NCI-H446 (cell line): ENCODE measurements at regions not wholly inside any gene's neighbourhood (a gene's known extent, or its start where the extent isn't known, plus 50 kb on each side); places are given as distances from the start of the nearest gene placed in this dataset.

Experiments used
- DNase-seq, 2 experiments: peaks; one replicate each; lab custom pipeline; 2025; lab: John Stamatoyannopoulos, UW

DNA sequence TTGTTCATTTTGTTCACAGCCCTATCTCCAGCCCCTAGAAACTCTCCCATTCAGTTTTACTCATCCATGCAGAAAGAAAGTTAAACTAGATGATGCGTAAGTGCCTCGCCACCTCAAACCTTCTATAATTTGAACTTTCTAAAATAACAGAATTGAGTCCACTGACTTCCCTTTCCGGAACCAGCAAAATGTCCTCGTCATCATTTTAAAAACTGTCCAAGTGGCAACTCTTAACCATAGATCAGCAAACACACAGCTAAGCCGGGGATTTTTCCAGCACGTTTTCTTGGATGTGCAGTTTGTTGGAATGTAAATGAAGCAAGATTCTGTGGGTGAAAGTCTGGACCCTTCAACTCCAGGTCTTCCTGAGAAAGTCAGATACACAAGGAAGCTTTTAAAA, 369.7 kb upstream of the ERCC4 start:
- DNase-seq, result no peak

DNA sequence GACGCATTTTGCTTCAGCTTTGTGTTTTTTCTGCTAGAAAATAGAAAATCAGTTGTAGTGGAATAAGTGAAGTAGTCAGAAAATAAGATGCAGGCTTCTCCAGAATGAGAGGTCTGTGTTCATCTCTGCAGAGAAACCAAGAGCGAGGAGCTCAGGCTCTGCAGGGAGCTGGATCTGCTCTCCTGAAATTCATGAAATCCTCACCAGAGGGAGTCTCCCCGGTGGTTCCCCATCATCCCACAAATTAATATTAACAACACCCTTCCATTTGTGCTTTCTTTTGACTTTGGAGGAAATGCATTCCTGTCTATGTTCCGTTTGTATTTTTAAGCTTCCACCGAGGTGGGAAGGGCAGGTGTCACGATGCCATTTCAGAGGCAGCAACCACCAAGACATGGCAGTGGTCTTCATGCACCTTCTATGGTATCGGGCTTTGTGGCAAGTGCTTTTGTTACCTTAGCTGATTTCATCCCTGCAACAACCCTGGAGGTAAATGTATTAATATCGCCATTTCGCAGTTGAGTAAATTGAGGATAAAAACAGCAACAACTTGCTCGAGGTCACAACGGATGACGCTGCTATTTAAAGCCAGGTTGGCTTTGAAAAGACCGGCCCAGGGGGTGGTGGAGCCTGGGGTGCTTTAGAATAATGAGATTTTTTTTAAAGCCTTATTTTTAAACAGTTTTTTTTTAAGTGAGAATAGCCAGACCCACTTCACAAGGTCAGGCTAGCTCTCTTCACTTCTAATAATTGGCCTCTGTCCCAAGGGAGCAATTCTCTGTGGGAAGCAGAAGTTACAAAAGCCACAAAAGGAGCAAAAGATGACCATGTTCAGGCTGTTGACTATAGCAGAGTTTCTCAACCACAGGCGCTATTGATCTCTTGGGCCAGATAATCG, 367.6 kb upstream of the ERCC4 start:
- no peak for DNase-seq

DNA sequence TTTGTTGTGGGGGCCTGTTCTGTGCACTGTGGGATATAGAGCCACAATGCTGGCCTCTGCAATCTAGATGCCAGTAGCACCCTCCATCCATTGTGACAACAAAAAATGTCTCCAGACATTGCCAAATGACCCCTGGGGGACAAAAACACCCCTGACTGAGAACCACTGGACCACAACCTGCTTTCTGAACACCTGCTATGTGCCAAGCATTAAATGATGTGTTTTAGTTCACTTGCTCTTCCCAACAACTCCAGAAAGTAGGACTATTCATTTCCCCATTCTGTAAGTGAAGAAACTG, 367.0 kb upstream of the ERCC4 start:
- no peak for DNase-seq

DNA sequence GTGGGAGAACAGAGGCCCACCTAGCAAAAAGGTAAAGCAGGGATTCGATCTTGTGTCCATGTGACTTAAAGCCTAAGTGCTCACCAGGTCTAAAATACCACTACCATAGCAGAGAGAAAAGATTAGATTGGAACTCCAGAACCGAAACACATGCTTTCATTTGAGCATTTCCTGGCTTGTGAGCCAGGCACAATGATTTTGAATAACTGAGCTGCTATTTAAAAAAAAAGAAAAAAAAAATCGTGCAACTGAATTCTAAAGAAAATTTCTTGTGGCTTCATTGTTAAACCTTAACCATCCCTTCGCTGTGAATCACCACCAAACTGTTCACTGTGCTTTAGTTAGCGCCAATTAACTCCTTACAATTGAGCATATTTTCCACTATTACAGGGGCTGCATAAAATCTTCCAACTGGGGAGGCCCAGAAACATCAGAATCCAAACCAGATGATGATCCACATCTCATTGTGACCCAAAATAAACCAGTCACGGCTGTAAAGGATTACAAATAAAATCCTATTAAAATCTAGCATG, 366.4 kb upstream of the ERCC4 start:
- DNase-seq, result no peak

DNA sequence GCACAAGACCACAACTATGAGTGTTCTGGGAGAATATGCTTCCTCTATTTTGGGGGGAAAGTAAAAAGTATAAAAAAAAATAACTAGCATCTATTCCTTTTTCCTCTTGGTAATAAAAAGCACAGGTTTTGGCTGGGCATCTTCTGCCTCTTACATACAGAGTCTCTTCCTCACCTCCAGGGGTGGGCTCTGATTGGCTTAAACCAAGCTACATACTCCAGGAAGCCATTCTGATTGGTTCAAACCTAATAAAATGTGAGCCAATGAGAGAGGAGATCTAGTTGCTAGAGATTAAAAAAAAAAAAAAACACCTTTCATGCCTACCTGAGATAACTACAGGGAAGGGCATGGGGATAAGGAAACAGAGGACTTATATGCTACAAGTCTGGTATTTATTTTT, 365.9 kb upstream of the ERCC4 start:
- DNase-seq, result no peak

DNA sequence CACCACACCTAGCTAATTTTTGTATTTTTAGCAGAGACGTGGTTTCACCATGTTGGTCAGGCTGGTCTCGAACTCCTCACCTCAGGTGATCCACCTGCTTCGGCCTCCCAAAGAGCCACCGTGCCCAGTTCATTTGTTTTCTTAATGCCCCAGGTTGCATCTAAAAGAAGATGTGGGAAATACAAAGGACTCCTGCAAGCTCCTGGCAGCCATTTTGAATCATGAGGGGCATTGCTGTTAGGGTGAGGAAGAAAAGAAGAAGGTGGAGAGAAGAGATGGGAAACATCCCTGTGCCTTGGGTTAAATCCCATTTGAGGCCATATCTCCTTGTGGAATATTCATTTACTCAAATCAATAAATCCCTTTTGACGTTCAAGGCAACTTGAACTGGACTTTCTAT, 365.3 kb upstream of the ERCC4 start:
- DNase-seq, result no peak

DNA sequence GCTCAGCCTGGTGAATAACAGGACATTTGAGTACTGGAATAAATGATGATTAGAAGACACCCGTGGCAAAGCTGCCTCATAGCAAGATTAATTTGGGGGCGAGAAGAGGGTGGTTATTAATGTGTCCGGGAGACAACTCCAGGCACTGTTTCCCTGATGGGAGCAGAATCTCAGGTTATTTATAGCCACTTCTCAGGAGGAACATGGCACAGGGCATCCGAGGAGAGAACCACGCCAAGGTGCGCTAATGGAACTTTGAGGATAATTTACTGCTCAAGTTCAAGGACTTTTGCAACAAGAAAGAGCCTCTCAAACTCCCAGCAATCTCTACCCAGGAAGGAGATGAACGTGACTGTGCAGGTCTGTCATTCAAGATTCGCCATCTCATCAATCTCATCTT, 362.5 kb upstream of the ERCC4 start:
- DNase-seq, result no peak

DNA sequence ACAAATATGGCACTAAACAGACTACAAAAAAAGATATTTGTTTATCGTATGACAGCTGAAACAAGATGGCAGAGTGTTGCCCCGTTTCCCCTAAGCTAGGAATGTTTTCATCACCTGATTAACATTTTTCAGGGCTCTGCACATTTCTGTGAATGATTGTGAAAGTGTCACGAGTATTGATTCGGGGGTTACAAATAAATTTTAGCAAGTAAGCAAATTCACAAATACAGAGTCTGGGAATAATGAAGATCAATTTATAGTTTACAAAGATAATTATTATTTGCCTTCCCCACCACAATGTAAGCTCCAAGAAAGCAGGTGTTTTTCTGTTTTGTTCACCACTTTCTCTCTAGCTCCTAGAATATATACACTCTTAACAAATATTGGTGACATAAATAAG, 361.2 kb upstream of the ERCC4 start:
- DNase-seq, result no peak

DNA sequence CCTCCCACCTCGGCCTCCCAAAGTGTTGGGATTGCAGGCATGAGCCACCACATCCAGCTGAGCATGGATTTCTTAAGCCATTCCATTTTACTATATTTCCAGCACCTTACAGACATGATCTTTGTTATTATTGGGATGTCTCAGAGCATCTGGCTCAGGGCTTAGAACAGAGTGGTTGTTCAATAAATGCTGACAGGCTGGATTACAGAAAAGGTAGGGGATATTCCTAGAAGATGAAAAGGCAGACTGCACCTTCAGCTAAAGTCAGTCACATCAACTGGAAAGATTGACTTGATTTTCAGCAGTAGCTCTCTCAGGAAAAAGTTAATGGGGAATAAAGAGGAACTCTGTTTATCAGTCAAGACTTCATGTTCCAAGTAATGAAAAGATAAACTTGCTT, 360.3 kb upstream of the ERCC4 start:
- no peak for DNase-seq

DNA sequence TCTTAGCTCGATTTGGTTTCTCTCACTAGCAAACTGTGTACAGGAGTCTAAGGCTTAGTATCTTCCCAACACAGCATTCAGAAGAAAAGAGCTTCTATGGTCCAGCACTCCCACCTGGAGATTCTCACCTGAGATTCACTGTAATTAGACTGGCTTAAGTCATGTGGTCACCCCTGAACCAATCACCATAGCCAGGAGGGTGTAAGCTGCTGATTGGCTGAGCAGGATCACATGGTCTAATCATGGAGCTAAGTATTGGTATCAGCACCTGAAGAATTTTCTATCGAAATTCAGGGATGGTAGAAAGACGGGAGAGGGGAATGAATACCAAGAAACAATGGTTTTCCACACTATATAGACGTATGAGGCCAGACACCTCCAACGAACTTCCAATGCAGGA, 359.8 kb upstream of the ERCC4 start:
- DNase-seq, result no peak

DNA sequence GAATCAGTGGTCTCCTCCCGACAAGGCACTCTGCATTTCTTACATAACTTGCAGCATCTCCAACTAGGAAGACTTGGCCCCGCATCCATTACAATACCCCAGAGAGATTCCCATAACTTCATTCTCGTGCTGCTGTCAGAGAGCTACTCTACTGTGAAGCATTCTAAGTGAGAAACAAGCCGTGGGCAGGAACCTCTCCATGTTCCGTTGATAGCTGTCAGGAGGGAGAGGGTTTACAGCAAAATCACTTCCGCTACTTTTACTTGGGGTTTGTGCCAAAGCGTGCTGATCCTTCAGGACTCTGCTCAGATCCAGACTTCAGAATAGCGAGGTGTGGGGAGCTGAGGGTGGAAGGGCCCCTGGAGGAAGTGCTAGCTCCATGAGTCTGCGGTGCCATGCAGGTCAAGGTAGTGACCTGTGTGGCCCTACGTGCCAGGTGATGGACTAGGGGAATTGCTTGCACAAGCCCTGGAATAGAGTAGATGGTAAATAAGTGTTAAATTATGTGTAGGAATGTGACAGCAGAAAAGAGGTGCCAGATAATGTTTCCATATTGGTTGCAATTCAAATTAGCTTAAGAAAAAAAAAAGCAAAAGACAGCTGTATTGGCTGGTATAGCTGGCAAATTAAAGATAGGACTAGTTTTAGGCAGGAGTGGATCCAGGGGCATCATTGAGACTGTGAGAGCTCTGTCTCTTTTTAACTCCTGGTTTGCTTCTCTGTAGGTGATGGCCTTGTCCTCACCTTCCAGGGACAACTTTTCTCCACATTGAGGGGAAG, 358.5 kb upstream of the ERCC4 start:
- DNase-seq, result no peak

DNA sequence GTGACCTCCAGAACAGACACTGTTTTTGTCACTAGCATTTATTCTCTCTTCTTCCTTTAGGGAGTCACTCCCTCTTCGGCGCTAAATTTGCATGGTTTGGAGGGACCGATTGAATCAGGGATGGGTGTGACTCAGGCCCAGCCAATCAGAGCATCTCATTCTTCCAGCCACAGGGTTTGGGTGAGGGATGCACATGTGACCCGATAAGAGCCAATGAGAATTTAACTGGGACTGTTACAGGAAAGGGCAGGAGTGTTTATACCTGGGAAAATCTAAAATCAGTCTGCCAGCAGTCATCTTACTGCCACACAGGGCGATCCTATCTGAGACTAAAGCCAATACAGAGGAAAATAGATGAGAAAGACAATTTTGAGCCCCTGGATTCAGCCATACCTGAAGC, 351.2 kb upstream of the ERCC4 start:
- DNase-seq, result no peak

DNA sequence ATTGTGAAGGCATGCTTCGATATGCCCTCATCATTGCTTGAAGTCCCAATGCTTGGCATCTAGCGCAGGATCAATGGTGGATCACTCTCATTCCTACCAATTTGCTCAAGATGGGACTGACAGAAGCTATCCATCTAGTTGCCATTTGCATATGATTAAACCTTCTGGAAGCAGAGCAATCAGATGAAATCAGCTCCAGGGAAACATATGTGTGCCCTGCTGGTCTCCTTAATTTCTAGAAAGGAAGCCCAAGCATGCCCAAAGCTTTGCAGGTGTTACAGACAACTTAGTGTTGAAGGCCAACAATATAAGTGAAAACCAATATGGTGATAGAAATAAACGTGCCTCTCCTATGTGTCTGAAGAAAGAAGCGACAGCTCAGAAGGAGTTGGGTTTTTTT, 350.0 kb upstream of the ERCC4 start:
- DNase-seq, result no peak

DNA sequence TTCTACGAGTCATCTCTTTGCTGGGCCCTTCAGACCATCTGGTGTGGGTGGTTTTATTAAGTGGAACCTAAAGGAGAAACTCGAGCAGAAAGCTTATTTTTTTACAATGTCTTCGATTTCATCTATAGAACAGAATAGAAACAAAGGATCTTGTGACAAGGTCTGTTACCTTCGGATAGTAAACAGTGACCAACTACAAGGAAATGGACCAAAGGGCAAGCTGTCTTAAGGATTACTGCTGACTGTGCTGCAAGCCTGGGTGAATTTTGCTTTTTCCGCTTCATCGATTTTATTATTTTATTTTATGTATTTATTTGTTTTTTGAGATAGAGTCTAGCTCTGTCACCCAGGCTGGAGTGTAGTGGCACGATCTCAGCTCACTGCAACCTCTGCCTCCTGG, 348.9 kb upstream of the ERCC4 start:
- DNase-seq, result no peak

DNA sequence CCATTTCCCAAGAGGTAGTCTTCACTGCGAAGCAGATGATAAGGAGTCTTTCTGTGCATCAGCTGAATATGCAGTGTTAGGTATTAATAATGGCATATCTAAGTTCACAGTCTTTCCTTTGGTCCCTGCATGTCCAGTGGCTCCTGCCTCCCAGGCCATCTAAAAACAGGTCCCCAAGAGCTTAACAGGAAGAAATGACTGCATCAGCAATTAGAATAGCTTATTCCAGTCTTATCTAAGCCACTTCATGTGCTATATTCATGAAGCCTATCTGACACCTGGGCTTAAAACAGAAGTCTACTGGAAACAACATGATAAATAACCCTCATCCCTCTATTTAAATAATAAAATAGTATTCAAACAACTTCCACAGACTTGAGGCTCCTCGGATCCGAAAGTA, 346.1 kb upstream of the ERCC4 start:
- no peak for DNase-seq

DNA sequence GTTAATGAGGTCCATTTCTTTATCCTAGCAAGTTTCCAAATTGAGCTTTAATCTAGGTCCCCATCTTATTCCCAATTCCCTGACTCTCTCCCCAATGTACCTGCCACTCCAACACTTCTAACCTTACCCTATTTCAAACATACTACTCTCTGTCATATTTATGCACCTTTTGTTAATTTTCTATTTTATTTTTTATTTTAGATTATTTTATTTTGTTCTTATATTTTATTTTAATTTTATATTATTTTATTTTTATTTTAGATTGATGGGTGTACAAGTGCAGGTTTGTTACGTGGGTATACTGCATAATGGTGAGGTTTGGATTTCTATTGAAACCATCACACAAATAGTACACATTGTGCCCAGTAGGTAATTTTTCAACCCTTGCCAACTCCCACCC, 333.9 kb upstream of the ERCC4 start:
- DNase-seq, result no peak

DNA sequence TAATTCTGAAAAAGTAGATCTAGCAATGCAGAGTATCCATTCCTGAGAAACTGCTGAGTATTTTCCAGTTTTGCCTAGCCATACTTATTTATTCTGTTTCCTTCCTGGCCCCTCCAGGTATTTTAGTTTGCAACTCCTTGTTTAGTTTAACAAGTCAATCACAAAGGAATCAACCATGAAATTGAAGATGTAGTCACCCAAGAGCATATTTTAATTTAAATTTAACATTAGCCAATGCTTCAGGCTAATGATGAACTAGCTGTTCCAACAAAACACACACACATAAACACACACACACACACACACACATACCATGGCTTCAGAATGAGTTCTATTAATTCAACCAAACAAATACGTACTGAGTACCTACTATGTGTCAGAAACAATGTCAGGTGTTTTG, 332.8 kb upstream of the ERCC4 start:
- no peak for DNase-seq

DNA sequence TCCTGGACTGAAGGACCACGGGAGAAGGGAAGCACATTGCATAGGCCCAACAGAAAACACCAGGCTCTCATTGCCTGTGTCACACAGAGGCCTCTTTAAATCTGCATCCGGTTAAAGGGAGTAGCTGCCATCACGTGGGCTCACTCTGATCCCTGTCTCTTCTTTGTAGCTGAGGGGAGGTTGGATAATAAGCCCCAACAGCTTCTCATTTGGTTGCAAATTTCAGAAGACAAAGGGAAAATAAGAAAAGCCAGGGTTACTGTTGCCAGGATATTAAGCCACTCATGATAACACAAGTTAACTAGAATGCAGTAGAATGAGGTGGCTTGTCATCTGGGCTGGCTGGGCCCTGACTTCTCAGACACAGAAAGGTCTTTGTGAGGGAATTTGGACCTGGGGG, 325.1 kb upstream of the ERCC4 start:
- no peak for DNase-seq

DNA sequence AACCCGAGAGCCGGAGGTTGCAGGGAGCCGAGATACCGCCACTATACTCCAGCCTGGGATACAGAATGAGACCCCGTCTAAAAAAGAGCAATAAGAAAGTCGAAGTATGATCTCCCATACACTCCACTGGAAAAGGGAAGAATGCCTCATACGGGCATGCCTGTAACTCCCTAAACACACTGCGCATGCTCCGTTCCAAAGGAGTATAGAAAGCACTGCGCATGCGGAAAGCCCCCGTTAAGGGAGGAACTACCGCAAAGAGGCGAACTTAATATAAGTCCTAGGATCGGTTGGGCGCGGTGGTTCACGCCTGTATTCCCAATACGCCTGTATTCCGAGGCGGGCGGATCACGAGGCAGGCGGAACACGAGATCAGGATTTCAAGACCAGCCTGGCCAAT, 313.1 kb upstream of the ERCC4 start:
- DNase-seq, result no peak

DNA sequence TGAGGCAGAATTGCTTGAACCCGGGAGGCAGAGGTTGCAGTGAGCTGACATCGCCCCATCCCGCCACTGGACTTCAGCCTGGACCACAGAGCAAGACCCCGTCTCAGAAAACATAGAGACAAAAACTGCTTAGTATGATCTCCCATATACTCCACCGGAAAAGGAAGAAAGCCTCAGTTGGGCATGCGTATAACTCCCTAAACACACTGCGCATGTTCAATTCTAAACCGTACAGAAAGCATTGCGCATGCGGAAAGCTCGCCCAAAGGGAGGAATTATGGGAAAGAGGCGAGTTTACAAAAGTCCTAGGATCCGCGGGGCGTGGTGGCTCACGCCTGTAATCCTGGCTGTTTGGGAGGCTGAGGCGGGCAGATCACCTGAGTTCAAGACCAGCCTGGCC, 312.7 kb upstream of the ERCC4 start:
- no peak for DNase-seq

DNA sequence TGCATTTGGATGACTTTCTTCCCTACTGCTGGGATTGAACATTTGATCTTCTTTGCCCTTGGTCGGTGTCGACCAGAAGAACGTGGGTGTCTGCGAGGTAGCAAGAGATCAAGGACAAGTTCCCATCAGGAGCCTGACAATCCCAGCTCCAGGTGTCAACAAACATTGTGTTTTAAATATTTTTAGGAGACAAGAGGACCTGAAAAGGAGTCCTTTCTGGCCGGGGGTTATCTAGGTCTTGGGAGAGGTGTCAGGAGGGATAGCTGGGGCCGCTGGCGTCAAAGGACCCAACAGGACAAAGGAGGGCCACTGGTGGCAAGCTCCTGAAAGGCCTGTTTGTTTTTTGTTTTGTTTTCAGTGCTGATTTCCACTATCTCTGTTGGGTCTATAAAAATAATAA, 308.4 kb upstream of the ERCC4 start:
- DNase-seq, result no peak

DNA sequence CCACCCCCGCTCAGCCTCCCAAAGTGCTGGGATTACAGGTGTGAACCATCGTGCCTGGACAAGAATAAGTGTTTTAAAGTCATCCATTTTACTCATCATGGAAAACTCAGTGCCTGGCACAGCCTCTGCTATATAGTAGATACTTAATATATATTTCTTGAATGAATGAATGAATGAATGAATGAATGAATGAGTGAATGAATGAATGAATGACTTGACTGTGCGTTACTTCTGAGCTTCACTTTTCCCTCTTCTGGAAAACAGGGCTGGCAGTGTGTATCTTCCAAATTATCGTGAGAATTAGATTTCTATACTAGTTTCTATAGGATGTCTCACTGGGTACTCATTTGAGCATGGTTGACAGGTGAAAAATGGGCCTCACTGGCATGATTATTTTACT, 307.3 kb upstream of the ERCC4 start:
- no peak for DNase-seq

DNA sequence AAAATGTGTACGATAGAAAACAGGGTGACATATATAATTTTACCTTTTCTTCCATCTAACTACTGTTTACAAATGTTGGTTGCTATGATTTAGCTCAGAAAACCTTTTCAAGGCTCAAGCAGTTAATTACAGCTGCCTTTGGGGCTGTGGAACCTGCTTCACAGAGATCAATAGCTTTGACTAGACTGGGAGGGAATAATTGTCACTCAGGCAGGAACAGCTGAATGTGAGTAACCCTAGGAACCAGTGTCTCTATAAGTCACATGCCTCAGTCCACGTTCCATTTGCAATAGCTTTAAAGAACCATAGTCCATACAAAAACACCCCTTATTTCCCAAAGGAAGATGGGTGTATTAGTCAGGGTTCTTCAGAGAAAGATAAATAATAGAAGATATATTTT, 306.8 kb upstream of the ERCC4 start:
- no peak for DNase-seq

DNA sequence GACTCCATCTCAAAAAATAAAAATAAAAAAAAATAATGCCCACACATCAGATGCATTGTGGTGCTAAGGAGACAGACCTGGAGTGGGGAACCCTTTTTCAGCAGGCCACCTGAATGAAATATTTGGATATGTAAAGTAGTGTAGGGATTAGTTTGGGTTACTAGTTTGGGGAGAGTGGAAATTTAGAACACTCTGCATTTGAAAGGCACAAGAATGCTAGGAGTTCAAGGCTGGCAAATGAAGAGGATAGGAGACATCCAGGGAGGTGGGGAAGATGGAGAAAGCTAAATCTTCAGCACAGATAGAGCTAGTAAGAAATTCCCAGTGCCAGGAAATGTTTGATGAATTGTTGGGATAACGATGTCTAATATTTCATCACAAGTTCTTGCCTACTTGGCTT, 298.3 kb upstream of the ERCC4 start:
- DNase-seq, result no peak
